GM18870 (cell line): ENCODE measurements at regions not wholly inside any gene's neighbourhood (a gene's known extent, or its start where the extent isn't known, plus 50 kb on each side); places are given as distances from the start of the nearest gene placed in this dataset.

ENCODE experiments used
- ATAC-seq: cut with Tn5 transposase; IDR thresholded peaks from one replicate; pipeline ENCODE4 v1.9.1; 2021; ENCODE audit warnings: moderate library complexity; ENCODE audit not compliant: unreplicated experiment

DNA sequence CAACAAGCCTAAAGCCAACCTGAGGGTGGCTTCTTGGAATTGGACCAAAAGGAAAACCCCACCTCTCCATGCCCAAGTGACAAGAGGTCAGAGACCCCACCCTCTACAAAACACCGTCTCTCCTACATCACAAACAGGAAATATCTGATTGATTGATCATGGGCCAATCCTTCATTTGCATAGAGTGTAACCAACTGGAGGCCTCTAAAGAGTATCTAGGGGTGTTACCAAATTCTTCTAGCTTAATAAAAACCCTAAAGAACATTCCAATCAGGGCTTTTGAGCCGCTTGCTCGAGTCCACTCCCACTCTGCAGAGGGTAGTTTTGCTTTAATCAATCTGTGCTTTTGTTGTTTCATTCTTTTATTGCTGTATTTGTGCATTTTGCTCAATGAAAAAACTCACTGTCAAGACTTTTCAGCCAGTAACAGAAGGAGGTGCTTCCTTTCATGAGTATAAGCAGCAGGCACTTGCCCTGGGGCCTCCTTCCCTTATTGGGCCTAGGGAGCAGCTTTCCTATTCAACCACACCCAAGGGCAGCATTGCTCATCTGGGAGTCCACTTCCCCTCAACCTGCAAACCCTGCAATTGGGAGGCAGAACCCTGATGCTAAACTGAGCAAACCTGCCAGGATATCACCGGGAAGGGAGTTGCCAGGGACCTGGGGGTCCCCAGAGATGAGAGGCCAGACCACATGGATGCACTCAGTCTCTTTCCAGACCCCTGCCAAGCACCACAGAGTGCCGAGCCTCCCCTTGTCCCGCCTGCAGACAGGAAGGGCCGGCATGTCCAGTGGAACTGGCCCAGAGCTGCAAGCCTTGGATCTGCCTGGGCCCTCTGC, 154.3 kb upstream of the VSTM2B start:
- no peak for ATAC-seq

DNA sequence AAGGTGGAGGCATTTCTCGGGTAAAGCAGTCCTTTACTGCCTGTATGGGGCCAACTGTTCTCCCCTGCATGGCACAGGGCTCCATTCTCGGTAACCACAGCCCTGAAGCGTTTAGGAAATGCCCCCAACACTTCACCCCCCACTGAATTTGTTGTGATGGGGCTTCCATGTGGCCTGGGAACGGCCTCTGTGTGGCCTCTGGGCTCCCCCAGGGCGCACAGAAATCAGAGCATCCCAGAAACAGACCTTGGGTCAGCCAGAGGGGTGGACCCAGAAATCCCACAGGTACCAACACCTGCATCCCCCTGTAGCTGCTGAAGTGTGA, 153.7 kb upstream of the VSTM2B start:
- no peak for ATAC-seq

DNA sequence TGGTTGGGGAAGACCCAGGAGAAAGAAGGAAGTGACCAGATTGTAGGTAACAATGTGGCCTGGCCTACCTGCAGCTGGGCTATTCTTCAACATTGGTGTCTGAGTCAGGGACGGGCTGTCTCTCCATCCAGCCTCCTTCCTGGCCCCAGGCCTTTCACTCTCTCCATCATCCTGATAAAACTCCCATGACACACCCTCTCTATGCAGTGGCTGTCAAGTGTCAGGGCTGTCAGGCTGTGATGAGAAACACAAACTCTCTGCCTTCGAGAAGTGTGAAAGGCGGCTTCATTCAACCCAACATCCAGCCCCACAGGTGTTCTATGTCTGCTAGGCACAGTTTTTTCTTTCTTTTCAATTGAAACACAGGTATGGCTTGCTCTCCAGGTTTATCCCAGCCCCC, 153.3 kb upstream of the VSTM2B start:
- no peak for ATAC-seq

DNA sequence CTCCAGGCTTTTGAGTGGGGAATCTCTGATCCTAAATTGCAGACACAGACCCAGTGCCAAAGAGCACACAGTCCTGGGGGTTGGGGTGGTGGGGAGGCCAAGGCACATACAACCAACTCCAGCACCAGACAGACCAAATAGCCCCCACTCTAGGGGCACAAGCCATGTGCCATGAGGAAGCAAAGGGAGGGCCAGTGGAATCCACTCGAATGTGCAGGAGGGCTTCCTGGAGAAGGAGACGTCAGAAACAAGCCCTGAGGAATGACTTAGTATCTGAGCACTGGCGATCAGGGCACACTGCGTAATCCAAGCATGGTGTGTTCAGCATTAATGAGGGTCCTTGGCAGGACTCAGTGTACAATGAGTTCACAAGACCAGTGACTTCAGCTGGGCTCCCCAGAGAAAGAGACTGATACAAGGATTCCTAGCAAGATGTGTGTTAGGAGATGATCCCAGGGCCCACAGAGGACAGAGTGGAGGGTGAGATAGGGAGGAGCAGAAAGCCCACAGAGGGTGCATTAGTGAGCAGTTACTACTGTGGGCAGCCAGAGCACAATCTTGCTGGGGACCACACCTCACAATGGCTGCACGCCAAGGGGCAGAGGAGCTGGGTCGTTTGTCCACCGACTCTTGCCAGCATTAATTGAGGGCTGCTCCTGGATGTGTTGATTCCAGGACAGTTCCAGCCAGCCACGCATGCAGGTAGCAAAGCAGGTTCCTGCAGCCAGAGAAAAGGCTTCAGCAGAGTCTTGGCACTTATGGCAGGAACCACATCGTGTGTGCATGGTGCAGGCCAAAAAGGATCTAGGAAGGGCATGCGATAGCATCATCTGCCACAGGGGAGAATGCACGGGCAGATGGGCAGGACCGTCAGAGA, 152.6 kb upstream of the VSTM2B start:
- ATAC-seq: no peak

DNA sequence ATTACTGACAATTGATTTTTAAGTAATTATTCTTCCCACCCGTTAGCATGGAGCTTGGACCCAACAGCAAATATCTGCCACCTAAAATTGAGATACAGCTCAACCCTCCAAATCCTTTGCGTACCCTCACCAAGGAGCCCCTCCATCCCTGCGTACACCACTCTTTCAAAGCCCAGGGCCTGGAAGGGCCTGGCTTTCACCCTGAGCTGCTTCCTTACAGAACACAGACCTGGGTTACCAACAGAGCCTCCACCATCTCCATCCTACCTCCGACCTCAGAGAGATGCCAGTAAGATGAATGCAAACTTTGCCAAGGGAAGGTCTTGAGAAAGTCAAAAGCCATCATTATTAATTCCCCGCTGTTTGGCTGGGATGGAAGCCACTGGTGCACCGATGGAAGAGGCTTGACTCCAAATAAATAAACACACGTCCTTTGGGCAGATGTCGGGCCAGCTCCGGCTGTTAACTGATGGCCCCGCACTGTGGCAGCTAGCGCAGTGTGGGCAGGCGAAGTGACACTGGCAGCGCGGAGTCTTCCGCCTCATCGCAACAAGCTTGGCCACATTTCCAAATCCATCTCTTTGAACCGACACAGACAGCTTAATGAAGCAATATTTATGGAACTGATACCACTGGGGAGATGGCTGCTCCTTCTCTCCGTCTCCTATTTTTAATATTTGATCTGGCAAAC, 150.2 kb upstream of the VSTM2B start:
- ATAC-seq: no peak

DNA sequence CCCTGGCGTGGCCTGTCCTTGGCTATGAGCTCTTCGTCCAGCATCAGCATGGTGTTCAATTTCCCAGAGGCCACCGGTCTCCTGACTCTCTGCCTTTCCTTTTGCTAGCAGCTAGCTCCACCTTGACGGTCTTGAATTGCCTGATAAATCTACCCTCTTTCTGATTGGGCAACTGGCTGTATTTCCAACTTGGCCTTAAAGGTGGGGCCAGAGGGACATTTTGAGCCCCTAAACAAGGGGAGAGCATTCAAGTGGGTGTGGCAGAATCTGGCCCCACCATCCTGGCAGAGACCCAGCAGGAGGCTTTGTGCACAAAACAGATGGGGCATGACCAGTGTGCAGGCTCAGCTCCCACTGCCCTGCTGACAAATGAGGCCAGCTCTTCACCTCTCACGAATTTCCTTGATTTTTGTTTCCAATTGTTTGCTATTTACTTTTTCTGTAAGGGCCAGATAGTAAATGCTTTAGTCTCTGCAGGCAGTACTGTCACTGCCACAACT, 148.9 kb upstream of the VSTM2B start:
- ATAC-seq: no peak

DNA sequence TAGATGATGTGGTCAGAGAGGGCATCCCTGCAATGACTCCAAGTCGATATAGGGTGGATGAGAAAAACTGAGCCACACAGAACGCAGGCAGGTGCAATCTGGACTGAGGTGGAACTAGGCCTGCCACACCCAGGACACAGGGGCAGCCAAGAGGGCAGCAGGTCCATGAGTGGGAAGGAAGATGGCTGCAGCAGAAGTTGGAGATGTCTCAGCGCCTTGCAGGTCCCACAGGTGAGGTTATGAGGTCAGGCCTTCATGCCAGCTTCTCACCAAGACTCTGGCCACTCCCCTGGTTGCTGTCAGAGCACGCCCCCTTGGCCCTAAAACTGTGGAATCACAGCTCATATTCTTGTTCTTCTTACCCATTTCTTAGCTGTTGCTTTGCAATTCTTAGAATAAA, 147.7 kb upstream of the VSTM2B start:
- ATAC-seq: no peak

DNA sequence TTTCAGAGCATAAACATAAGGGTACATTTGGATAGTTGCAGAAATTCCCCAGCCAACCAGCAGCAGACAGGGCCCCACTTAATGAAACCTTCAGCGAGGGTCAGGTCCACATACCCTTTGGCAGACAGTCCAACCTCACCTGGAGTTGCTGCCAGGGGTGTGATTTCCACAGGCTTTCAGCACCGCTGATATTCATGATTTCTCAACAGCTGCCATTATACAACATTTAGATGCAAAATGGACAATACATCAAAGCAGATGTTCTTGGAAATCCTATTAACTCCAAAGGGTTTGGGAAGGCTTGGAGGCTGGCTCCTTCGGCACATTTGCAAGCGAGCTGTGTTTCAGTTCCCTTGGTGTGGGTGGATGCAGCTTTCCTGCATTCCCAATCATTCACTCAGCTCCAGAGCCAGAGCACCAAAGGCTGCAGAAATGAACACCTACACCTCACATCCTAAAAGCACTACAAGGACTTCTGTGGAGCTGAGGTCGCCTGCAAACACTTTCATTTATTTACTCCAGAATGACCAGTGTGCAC, 147.2 kb upstream of the VSTM2B start:
- ATAC-seq: no peak

DNA sequence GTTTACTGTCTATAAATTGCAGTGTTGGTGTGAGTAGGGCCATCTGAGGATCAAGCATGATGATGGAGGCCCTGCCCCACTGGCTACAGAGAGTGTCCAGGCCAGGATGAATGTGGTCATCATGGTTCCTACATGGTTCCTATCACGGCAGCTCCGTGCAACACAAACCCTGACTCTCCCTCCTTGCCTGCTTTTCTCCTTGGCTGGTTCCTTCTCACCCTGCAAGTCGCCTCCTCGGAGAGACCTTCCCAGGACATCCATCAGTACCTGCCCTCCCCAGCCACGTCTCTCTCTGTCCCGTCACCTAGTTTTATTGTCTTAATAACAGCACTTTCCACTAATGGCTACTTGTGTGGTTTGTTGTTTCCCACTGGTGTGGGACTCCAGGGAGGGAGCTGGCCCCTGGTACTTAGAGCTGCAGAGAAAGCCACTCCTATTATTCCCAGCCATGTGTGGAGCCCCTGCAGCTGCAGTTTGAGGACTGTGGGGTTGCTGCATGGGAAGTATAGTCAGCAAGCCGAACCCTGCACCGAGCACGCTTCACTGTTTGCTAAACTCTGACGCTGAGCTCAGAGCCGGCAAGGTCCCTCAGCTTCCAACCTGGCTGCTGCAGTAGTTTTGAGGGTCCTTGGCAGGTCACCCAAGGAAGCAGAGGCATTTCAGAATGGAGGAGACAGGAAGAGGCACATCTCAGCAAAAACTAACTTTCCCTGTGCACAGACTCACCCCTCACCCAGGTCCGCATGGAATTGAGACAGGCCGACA, 146.4 kb upstream of the VSTM2B start:
- no peak for ATAC-seq

DNA sequence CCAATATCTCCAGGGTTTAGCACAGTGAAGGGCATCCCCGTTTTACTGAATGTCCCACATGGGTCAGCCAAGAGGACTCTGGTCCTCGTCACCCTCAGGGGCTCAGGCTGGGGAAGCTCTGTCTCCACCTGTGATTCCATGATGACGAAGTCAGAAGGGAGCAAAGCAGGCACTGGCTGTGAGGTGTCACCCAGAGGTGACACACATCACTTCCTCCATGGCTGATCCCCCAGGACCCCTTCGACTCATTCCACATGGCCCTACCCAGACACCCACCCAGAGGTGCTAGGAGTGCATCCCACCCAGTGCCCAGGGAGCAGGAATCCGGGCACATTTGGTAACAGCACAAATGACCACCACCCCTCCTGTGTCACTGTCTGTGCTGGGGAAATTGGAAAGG, 145.2 kb upstream of the VSTM2B start:
- no peak for ATAC-seq

DNA sequence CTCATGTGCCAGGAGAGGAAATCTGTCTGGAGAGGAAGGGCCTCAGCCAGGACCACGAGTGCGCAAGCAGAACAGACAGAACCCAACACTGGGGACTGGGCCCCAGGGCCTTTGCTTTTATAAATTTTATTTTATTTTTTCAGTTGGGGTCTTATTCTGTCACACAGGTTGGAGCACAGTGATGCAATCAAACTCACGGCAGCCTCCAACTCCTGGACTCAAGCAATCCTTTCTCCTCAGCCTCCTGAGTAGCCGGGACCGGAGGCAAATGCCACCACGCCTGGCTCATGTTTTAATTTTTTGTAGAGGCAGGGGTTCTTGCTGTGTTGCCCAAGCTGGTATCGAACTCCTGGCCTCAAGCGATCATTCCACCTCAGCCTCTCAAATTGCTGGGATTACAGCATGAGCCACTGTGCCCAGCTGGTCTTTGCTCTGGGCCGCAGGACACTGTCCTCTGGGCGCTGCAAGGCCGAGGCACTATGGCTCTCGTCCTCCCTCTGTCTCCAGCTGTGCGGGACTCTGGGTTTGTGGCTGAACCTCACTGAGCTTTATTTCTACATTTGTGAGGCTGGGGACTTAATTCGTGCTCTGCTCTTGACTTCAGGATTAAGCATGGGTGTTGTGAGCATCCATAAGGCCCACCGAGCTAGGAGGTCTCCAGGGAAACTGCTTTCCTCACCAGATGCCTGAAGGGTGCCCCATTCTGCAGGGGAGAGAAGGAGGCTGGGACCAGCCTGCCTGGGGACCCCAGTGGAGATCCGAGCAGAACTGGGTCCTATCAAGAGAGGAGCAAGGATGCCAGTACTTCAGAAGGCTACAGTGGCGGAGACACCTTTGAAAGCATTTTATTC, 144.2 kb upstream of the VSTM2B start:
- ATAC-seq: no peak

DNA sequence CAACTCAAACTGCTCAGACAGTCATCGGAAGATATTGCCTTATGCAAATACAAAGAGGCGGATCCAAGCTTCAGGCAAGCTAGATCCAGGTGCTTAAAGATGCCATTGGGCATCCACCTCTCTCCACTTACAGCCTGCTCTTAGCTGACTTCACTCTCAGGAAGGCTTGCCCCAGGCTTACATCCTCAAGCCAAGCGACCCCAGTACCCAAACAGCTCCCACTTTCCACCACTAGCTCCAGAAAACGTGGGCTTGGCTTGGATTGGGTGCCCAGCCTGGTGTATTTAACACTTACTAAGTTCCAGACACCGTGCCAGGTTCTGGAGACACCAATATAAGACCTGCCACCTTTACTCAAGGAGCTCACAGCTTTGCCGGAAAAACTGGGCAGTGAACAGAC, 142.1 kb upstream of the VSTM2B start:
- no peak for ATAC-seq

DNA sequence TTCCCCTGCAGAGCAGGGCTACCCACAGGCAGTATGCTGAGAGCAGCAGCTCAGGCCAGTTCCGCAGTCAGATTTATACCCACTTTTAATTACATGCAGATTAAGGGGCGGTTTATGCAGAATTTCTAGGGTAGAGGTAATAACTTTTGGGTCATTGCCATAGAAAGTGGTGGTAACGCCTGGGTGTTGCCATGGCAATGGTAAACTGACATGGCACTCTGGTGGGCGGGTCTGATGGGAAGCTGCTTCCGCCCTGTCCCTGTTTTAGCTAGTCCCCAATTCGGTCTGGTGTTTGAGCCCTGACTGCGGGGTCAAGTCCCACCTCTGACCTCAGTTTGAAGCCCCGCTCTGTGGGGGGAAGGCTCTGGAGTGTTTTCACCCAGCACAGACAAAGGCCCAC, 141.1 kb upstream of the VSTM2B start:
- ATAC-seq: no peak

DNA sequence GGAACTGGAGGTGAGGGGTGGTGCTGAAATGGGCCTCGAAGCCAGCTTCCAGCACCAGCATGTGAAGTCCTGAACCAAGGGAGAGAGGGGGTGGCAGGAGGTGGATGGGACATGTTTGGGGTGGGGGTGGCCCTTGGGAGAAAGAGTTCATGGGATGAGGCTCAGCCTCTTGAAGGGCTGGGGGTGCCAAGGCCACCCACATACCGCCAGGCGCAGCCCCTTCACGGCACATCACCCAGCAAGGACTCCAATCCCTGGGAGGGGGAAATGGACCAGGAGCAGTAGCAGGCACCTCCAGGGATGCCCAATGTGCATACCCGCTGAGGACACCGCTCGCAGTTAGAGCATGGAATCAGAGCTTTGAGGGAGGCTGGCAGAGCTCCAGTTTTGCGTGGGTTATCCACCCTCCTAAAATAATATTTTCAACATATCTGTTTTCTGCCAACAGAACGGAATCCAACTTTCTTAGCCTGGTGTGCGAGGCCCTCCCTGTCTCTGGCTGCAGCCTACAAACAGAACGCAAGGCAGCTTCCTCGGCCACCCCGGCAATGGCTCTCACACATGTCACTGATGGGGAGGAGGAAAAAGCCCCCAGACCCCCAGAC, 140.5 kb upstream of the VSTM2B start:
- ATAC-seq: no peak

DNA sequence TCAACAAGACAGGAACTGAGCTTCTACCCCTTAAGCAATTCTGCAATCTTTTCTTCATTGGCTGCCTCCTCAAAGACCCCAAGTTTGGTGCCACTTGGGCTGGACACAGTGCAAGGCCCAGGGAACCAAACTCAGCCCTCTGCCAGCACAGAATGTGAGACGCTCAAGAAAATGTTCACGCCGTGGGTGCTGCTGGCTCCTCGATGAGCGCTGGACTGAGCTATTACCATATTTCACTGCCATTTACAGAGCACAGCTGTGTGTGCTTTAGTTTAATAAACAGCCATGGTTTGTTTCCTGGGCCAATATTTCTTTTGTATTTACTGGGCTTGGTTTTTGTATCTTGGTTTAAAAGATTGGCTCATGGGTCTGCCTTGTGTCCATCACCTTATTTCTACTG, 138.8 kb upstream of the VSTM2B start:
- ATAC-seq: no peak

DNA sequence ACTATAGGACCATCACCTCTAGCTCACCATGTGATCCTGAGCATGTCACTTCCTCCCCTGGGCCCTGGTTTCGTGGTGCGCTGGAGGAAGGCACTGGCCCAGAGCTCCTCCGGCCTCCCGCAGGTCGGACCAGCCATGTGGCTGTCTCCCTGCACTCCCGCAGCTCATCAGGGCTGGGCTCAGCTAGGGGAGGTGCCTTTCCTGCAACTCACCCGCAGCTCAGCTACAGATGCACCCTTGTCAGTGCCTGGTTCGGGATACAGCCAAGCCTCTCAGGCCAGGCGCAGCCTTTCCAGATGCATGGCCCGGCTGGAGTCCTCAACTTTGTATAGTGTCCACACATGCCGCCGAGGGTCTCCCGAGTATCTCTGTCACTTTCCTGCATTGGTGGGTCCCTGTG, 138.2 kb upstream of the VSTM2B start:
- no peak for ATAC-seq

DNA sequence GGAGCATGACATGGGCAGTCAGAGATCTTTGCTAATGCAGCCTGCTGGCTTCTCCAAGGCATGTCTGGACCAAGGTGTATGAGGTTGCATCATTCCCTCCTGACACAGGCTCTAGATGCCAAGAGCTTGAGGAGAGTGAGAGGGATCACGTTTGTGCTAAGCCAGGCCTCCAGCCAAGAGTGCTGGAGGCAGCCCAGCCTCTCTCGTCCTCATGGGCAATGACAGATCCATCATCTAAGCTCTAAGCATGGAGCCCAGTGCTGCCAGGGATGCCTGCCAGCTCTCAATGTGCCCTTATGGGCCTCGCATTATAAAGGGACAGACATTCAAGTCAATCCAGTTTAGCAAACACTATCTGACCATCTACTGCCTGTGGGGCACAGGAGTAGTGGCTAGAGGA, 136.3 kb upstream of the VSTM2B start:
- ATAC-seq: no peak

DNA sequence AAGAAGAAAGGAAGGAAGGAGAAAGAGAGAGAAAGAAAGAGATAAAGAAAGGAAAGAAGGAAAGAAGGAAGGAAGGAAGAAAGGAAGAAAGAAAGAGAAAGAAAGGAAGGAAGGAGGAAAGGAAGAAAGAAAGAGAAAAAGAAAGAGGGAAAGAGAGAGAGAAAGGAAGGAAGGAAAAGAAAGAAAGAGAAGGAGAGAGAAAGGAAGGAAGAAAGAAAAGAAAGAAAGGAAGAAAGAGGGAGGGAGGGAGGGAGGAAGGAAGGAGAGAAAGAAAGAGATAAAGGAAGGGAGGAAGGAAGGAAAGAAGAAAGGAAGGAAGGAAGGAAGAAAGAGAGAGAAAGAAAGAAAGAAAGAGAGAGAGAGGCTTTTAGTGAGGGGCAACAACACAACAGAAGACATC, 135.1 kb upstream of the VSTM2B start:
- ATAC-seq: no peak

DNA sequence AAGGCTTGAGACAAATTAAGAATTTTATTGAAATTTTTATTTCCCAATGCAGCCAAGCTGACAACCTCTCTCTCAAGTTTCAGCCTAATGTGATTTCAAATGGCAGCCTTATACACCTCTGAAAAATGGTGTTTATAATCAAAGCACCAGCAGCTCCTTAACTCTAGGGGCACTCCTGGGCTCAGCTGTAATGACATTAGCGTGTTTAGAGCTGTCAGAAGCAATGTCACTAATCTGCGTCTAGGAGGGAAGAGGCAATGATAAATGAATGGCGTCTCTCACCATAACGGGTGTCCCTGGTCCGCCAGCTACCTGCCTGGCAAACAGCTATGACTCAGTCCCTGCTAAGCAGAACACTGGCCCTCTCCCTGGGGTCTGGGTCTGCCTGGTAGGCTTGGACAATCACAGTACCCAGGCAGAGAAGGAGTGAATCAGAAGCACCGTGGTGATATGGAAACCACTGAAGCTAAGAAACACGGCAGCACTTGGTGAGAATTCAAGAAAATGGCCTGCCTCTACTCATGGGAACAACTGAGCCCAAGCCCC, 131.8 kb upstream of the VSTM2B start:
- no peak for ATAC-seq
